ENCODE measurements at regions not wholly inside any gene's neighbourhood (a gene's known extent, or its start where the extent isn't known, plus 50 kb on each side); places are given as distances from the start of the nearest gene placed in this dataset.

GRCh38 chr3:82891028-82891427, 1129.6 kb upstream of the GBE1 start (continued):
- TF ChIP-seq TP53 (CRISPR knock-in tag; IDR thresholded peaks at IDR 0.05) (no peak), ZFP36 (IDR thresholded peaks at IDR 0.05; ENCODE audit: borderline replicate concordance, partially characterized antibody) (no peak), CTCF (IDR thresholded peaks at IDR 0.05) (no peak), MAZ (IDR thresholded peaks at IDR 0.05; ENCODE audit: borderline replicate concordance, low read depth, low read length) (no peak), ESRRA (IDR thresholded peaks at IDR 0.05; ENCODE audit: borderline replicate concordance, low read length) (no peak), MYC (IDR thresholded peaks at IDR 0.05; ENCODE audit: borderline replicate concordance, low read length) (no peak), BHLHE40 (IDR thresholded peaks at IDR 0.05; ENCODE audit: low read depth, low read length) (no peak), KDM5A (IDR thresholded peaks at IDR 0.05) (no peak)

- no peak for TF ChIP-seq HMGXB4 (CRISPR knock-in tag; IDR thresholded peaks at IDR 0.05; ENCODE audit: borderline replicate concordance)
- H3K4me1 ChIP-seq: no peaks in the 10 kb centered on the region
- FAIRE-seq: no peak
- H3K4me3 ChIP-seq: no peak overlapping the region
- WGBS (ENCODE audit: missing lambda C conversion rate): 20% methylated on average over 2 of the region's 2 CpGs
- no peak overlapping the region for H3K27ac ChIP-seq
- ChIA-PET POLR2A (no interaction called here), CTCF (no interaction called here)
- H3K4me2 ChIP-seq: no peak overlapping the region
- H3K9me3 ChIP-seq: no peaks in the 10 kb centered on the region
- no peak for DNase-seq (ENCODE audit: low read depth in 1 of 2, low spot score in 1 of 2)
- no peak for ATAC-seq
Measured at GRCh38 chr3:82883072-82883471, 1121.6 kb upstream of the GBE1 start.

GRCh38 chr3:82875401-82875800, 1114.0 kb upstream of the GBE1 start:
- H3K4me1 ChIP-seq: no peaks in the 10 kb centered on the region
- no peak for TF ChIP-seq KDM5A (IDR thresholded peaks at IDR 0.05)
- TF ChIP-seq HOXA7 (CRISPR knock-in tag; IDR thresholded peaks at IDR 0.05): no peak
- no peak for TF ChIP-seq PBX3 (IDR thresholded peaks at IDR 0.05)
- no peak for TF ChIP-seq RARB (CRISPR knock-in tag; IDR thresholded peaks at IDR 0.05)
- no peak for TF ChIP-seq HOXB13 (CRISPR knock-in tag; IDR thresholded peaks at IDR 0.05; ENCODE audit: low read depth)
- TF ChIP-seq FOXS1 (CRISPR knock-in tag; IDR thresholded peaks at IDR 0.05): no peak
- TF ChIP-seq HEYL (CRISPR knock-in tag; IDR thresholded peaks at IDR 0.05): no peak
- no peak for TF ChIP-seq HDAC2 (IDR thresholded peaks at IDR 0.05)
- no peak for TF ChIP-seq POLR2AphosphoS2 (conservative IDR thresholded peaks at IDR 0.05; ENCODE audit: low read length)
- no peaks in the 10 kb centered on the region for H3K9me3 ChIP-seq
- WGBS (ENCODE audit: missing lambda C conversion rate): 10% methylated on average over 1 of the region's 1 CpG
- ATAC-seq (no peak), FAIRE-seq (no peak), DNase-seq (ENCODE audit: low read depth in 1 of 2, low spot score in 1 of 2) (no peak)
- H3K4me3 ChIP-seq: no peak overlapping the region
- H3K4me2 ChIP-seq: no peak overlapping the region
- ChIA-PET CTCF (no interaction called here), POLR2A (no interaction called here)
- no peak overlapping the region for H3K27ac ChIP-seq

GRCh38 chr3:82839871-82840270, 1078.4 kb upstream of the GBE1 start:
- ChIA-PET CTCF (no interaction called here), POLR2A (no interaction called here)
- no peak for FAIRE-seq
- no peak for TF ChIP-seq NPAS2 (CRISPR knock-in tag; IDR thresholded peaks at IDR 0.05; ENCODE audit: borderline replicate concordance)
- no peak for TF ChIP-seq CHD2 (IDR thresholded peaks at IDR 0.05; ENCODE audit: low read length, partially characterized antibody)
- ATAC-seq: no peak
- DNase-seq (ENCODE audit: low read depth in 1 of 2, low spot score in 1 of 2): no peak
- H3K4me3 ChIP-seq: no peak overlapping the region
- H3K9me3 ChIP-seq: no peaks in the 10 kb centered on the region
- H3K4me1 ChIP-seq: no peaks in the 10 kb centered on the region
- H3K27ac ChIP-seq: no peak overlapping the region
- no peak overlapping the region for H3K4me2 ChIP-seq
